HG03571 (cell line): ENCODE measurements at regions not wholly inside any gene's neighbourhood (a gene's known extent, or its start where the extent isn't known, plus 50 kb on each side); places are given as distances from the start of the nearest gene placed in this dataset.

Experiments used
- ATAC-seq: cut with Tn5 transposase; IDR thresholded peaks from one replicate; pipeline ENCODE4 v1.9.1; 2021; ENCODE audit not compliant: unreplicated experiment

- ATAC-seq = no peak
Observed at GRCh38 chr1:80054129-80054528, 1047.6 kb upstream of the ADGRL4 start.

- no peak for ATAC-seq
Observed at GRCh38 chr1:80053613-80054012, 1047.1 kb upstream of the ADGRL4 start.

- ATAC-seq = no peak
Observed at GRCh38 chr1:80050523-80050922, 1044.0 kb upstream of the ADGRL4 start.

GRCh38 chr1:80050085-80050484 is 1043.6 kb upstream of the ADGRL4 start:
- no peak for ATAC-seq

- no peak for ATAC-seq
Observed at GRCh38 chr1:80048716-80049115, 1042.2 kb upstream of the ADGRL4 start.

- ATAC-seq = no peak
Observed at GRCh38 chr1:80047791-80048190, 1041.3 kb upstream of the ADGRL4 start.

GRCh38 chr1:80044662-80045061 is 1038.1 kb upstream of the ADGRL4 start:
- ATAC-seq = no peak

GRCh38 chr1:80036690-80037432 is 1030.3 kb upstream of the ADGRL4 start:
- no peak for ATAC-seq

GRCh38 chr1:80023358-80023757 is 1016.8 kb upstream of the ADGRL4 start:
- ATAC-seq = no peak

- ATAC-seq = no peak
Observed at GRCh38 chr1:80021891-80022290, 1015.4 kb upstream of the ADGRL4 start.

- no peak for ATAC-seq
Observed at GRCh38 chr1:80018348-80018747, 1011.8 kb upstream of the ADGRL4 start.

GRCh38 chr1:80008934-80009333 is 1002.4 kb upstream of the ADGRL4 start:
- no peak for ATAC-seq

GRCh38 chr1:80003250-80003649 is 996.7 kb upstream of the ADGRL4 start:
- ATAC-seq = no peak

- ATAC-seq = no peak
Observed at GRCh38 chr1:79988401-79988800, 981.9 kb upstream of the ADGRL4 start.

GRCh38 chr1:79982211-79982610 is 975.7 kb upstream of the ADGRL4 start:
- ATAC-seq = no peak

GRCh38 chr1:79981481-79981880 is 975.0 kb upstream of the ADGRL4 start:
- ATAC-seq = no peak

GRCh38 chr1:79979346-79979745 is 972.8 kb upstream of the ADGRL4 start:
- ATAC-seq = no peak

GRCh38 chr1:79976287-79976686 is 969.8 kb upstream of the ADGRL4 start:
- ATAC-seq = no peak

GRCh38 chr1:79974659-79975058 is 968.1 kb upstream of the ADGRL4 start:
- ATAC-seq = no peak

- ATAC-seq = no peak
Observed at GRCh38 chr1:79969886-79970285, 963.4 kb upstream of the ADGRL4 start.

GRCh38 chr1:79966438-79966837 is 959.9 kb upstream of the ADGRL4 start:
- ATAC-seq = no peak

- ATAC-seq = no peak
Observed at GRCh38 chr1:79959635-79960034, 953.1 kb upstream of the ADGRL4 start.

GRCh38 chr1:79955966-79956365 is 949.4 kb upstream of the ADGRL4 start:
- ATAC-seq = no peak
